Tibial artery (tissue), 4 donors: ENCODE measurements at regions not wholly inside any gene's neighbourhood (a gene's known extent, or its start where the extent isn't known, plus 50 kb on each side); places are given as distances from the start of the nearest gene placed in this dataset.

Experiments
- DNase-seq, 2 donors: peaks; one replicate each; pipeline ENCODE4 v3.0.0-alpha.2; 2019
- H3K27ac ChIP-seq, 2 donors: fragments of 200-600 bp; sonication (generic) in 1 of 2; 1 replicate in 1 of 2; 2 replicates in 1 of 2; pipeline ENCODE4 v1.5.1; 2018 to 2019; ENCODE audit warnings: mild to moderate bottlenecking in 1 of 2
- H3K27me3 ChIP-seq, 2 donors: fragments of 200-600 bp; sonication (generic) in 1 of 2; one replicate each; pipeline versions ENCODE4 v1.5.1 to v1.6.0; 2016 to 2019
- H3K36me3 ChIP-seq, 3 donors: fragments of 200-600 bp; sonication (generic) in 2 of 3; one replicate each; pipeline ENCODE4 v1.5.1; 2016 to 2019; ENCODE audit warnings: mild to moderate bottlenecking in 2 of 3
- H3K4me1 ChIP-seq, 4 donors: fragments of 200-600 bp; sonication (generic) in 2 of 4; 1 replicate in 3 of 4; 2 replicates in 1 of 4; pipeline ENCODE4 v1.5.1; 2016 to 2019
- H3K4me3 ChIP-seq, 2 donors: fragments of 200-600 bp; sonication (generic) in 1 of 2; 1 replicate in 1 of 2; 2 replicates in 1 of 2; pipeline ENCODE4 v1.5.1; 2018 to 2019; ENCODE audit warnings: mild to moderate bottlenecking in 2 of 2
- H3K9me3 ChIP-seq, 3 donors: fragments of 200-600 bp; sonication (generic) in 1 of 3; one replicate each; pipeline ENCODE4 v1.5.1; 2016 to 2019
- CTCF ChIP-seq, 2 experiments: fragments of 200-600 bp in 1 of 2; fragments of 450-650 bp in 1 of 2; IDR thresholded peaks; one replicate each; pipeline ENCODE4 v1.5.1; 2017 to 2019; ENCODE audit warnings: antibody characterized with exemption in 2 of 2, mild to moderate bottlenecking in 1 of 2, moderate library complexity in 1 of 2
- intact Hi-C: fragments of 100-400 bp; cut with DNase I; formaldehyde crosslinking; loops from one replicate; pipeline ENCODE4 v1.15.0; 2023; ENCODE audit warnings: low total_unique reads

- TF ChIP-seq CTCF (IDR thresholded peaks at IDR 0.05) = no peak
- H3K9me3 ChIP-seq = no peaks in the 10 kb centered on the region
- H3K36me3 ChIP-seq = no peaks in the 10 kb centered on the region
- H3K27me3 ChIP-seq = no peaks in the 10 kb centered on the region
- H3K4me1 ChIP-seq = no peaks in the 10 kb centered on the region
- H3K4me3 ChIP-seq = no peak overlapping the region
- no peak for DNase-seq
- intact Hi-C loops = no loop called here
- H3K27ac ChIP-seq = no peak overlapping the region
Measured at GRCh38 chr14:62629176-62629725, 416.0 kb downstream of the KCNH5 start.

- no peak for DNase-seq
- H3K27ac ChIP-seq = no peak overlapping the region
- no peaks in the 10 kb centered on the region for H3K27me3 ChIP-seq
- H3K9me3 ChIP-seq = no peaks in the 10 kb centered on the region
- no peaks in the 10 kb centered on the region for H3K4me1 ChIP-seq
- H3K4me3 ChIP-seq = no peak overlapping the region
- intact Hi-C loops = no loop called here
- H3K36me3 ChIP-seq = no peaks in the 10 kb centered on the region
- TF ChIP-seq CTCF (IDR thresholded peaks at IDR 0.05) = no peak
Measured at GRCh38 chr14:62631176-62631575, 414.1 kb downstream of the KCNH5 start.

- TF ChIP-seq CTCF (IDR thresholded peaks at IDR 0.05) = no peak
- H3K27ac ChIP-seq = no peak overlapping the region
- H3K27me3 ChIP-seq = no peaks in the 10 kb centered on the region
- H3K4me3 ChIP-seq = no peak overlapping the region
- H3K36me3 ChIP-seq = no peaks in the 10 kb centered on the region
- intact Hi-C loops = no loop called here
- H3K9me3 ChIP-seq = no peaks in the 10 kb centered on the region
- no peak for DNase-seq
- no peaks in the 10 kb centered on the region for H3K4me1 ChIP-seq
Measured at GRCh38 chr14:62632771-62633170, 412.5 kb downstream of the KCNH5 start.

- no peak for DNase-seq
- no peaks in the 10 kb centered on the region for H3K4me1 ChIP-seq
- TF ChIP-seq CTCF (IDR thresholded peaks at IDR 0.05) = no peak
- H3K36me3 ChIP-seq = no peaks in the 10 kb centered on the region
- H3K27ac ChIP-seq = no peak overlapping the region
- intact Hi-C loops = no loop called here
- H3K27me3 ChIP-seq = no peaks in the 10 kb centered on the region
- no peaks in the 10 kb centered on the region for H3K9me3 ChIP-seq
- H3K4me3 ChIP-seq = no peak overlapping the region
Measured at GRCh38 chr14:62645649-62646048, 399.6 kb downstream of the KCNH5 start.
